Nephron (organoid): ENCODE measurements at regions not wholly inside any gene's neighbourhood (a gene's known extent, or its start where the extent isn't known, plus 50 kb on each side); places are given as distances from the start of the nearest gene placed in this dataset.

ENCODE experiments used
- H3K27ac Mint-ChIP-seq, 3 experiments: 2 replicates each; pipeline ENCODE4 v1.8.0; 2020; ENCODE audit warnings: mixed read lengths in 3 of 3, mild to moderate bottlenecking in 2 of 3, moderate library complexity in 1 of 3
- H3K27me3 Mint-ChIP-seq: 2 replicates; pipeline ENCODE4 v1.8.0; 2021; ENCODE audit warnings: low read depth, mild to moderate bottlenecking, moderate library complexity, mixed read lengths
- H3K36me3 Mint-ChIP-seq: 2 replicates; pipeline ENCODE4 v1.8.0; 2020; ENCODE audit warnings: low read depth, mixed read lengths
- H3K4me1 Mint-ChIP-seq: 2 replicates; pipeline ENCODE4 v1.8.0; 2020; ENCODE audit warnings: mixed read lengths
- H3K4me3 Mint-ChIP-seq, 3 experiments: 2 replicates each; pipeline ENCODE4 v1.8.0; 2020; ENCODE audit warnings: mild to moderate bottlenecking in 3 of 3, mixed read lengths in 3 of 3, moderate library complexity in 2 of 3
- H3K9me3 Mint-ChIP-seq: 2 replicates; pipeline ENCODE4 v1.8.0; 2020; ENCODE audit warnings: mixed read lengths
- CTCF ChIP-seq, 3 experiments: fragments of 200-600 bp; sonication (generic); IDR thresholded peaks; one replicate each; pipeline ENCODE4 v1.5.0; 2021; ENCODE audit warnings: antibody characterized with exemption in 3 of 3; ENCODE audit not compliant: unreplicated experiment in 3 of 3

GRCh38 chr15:61309031-61309511, 80.0 kb upstream of the RORA start:
- Mint-ChIP-seq H3K36me3 (no peaks in the 10 kb centered on the region), H3K27ac (no peak overlapping the region), H3K9me3 (no peaks in the 10 kb centered on the region), H3K4me3 (no peak overlapping the region), H3K27me3 (peaks cover 13% of the 10 kb centered on the region), H3K4me1 (peaks cover 4% of the 10 kb centered on the region)
- no peak for TF ChIP-seq CTCF (IDR thresholded peaks at IDR 0.05; ENCODE audit: unreplicated experiment in 3 of 3)

GRCh38 chr15:61308437-61308836, 79.3 kb upstream of the RORA start:
- TF ChIP-seq CTCF (IDR thresholded peaks at IDR 0.05; ENCODE audit: unreplicated experiment in 3 of 3), result no peak
- Mint-ChIP-seq H3K27ac (no peak overlapping the region), H3K4me3 (no peak overlapping the region), H3K9me3 (peaks cover 2% of the 10 kb centered on the region), H3K4me1 (peaks cover 4% of the 10 kb centered on the region), H3K27me3 (peaks cover 13% of the 10 kb centered on the region), H3K36me3 (no peaks in the 10 kb centered on the region)

GRCh38 chr15:61307474-61307873, 78.4 kb upstream of the RORA start:
- no peak overlapping the region for H3K27ac Mint-ChIP-seq
- H3K4me1 Mint-ChIP-seq, result peaks cover 4% of the 10 kb centered on the region
- H3K4me3 Mint-ChIP-seq, result no peak overlapping the region
- H3K36me3 Mint-ChIP-seq, result no peaks in the 10 kb centered on the region
- TF ChIP-seq CTCF (IDR thresholded peaks at IDR 0.05; ENCODE audit: unreplicated experiment in 3 of 3), result no peak
- H3K27me3 Mint-ChIP-seq, result peaks cover 5% of the 10 kb centered on the region
- H3K9me3 Mint-ChIP-seq, result peaks cover 2% of the 10 kb centered on the region

GRCh38 chr15:61301701-61302100, 72.6 kb upstream of the RORA start:
- Mint-ChIP-seq H3K9me3 (peaks cover 7% of the 10 kb centered on the region), H3K27ac (peak overlapping the region in 1 of 3 experiments; percentile 46), H3K4me1 (peaks cover 8% of the 10 kb centered on the region), H3K36me3 (no peaks in the 10 kb centered on the region), H3K27me3 (peaks cover 15% of the 10 kb centered on the region), H3K4me3 (no peak overlapping the region)
- TF ChIP-seq CTCF (IDR thresholded peaks at IDR 0.05; ENCODE audit: unreplicated experiment in 3 of 3), result no peak

GRCh38 chr15:61299075-61299763, 70.1 kb upstream of the RORA start:
- Mint-ChIP-seq H3K9me3 (peaks cover 7% of the 10 kb centered on the region), H3K36me3 (no peaks in the 10 kb centered on the region), H3K27me3 (peaks cover 22% of the 10 kb centered on the region), H3K4me3 (no peak overlapping the region), H3K27ac (peak overlapping the region in 2 of 3 experiments; percentile 53 to 62), H3K4me1 (peaks cover 8% of the 10 kb centered on the region)
- no peak for TF ChIP-seq CTCF (IDR thresholded peaks at IDR 0.05; ENCODE audit: unreplicated experiment in 3 of 3)

- no peak for TF ChIP-seq CTCF (IDR thresholded peaks at IDR 0.05; ENCODE audit: unreplicated experiment in 3 of 3)
- peaks cover 3% of the 10 kb centered on the region for H3K36me3 Mint-ChIP-seq
- peaks cover 5% of the 10 kb centered on the region for H3K9me3 Mint-ChIP-seq
- peaks cover 8% of the 10 kb centered on the region for H3K4me1 Mint-ChIP-seq
- H3K27ac Mint-ChIP-seq, result no peak overlapping the region
- peaks cover 16% of the 10 kb centered on the region for H3K27me3 Mint-ChIP-seq
- H3K4me3 Mint-ChIP-seq, result no peak overlapping the region
Measured at GRCh38 chr15:61295239-61295638, 66.1 kb upstream of the RORA start.
